ENCODE measurements at regions not wholly inside any gene's neighbourhood (a gene's known extent, or its start where the extent isn't known, plus 50 kb on each side); places are given as distances from the start of the nearest gene placed in this dataset.

GRCh38 chr10:20417791-20418190 lies 479.3 kb downstream of the NEBL start:
- Histone ChIP-seq H3K9me3 (no peaks in the 10 kb centered on the region), H3K4me1 (no peaks in the 10 kb centered on the region), H3K27me3 (no peaks in the 10 kb centered on the region), H3K36me3 (no peaks in the 10 kb centered on the region), H3K27ac (no peak overlapping the region), H3K4me3 (no peak overlapping the region)
- FAIRE-seq = no peak
- 69 to 80% methylated on average over 3 of the region's 3 CpGs for WGBS, 2 donors
- intact Hi-C loops (cut with DNase I) = no loop called here
- no peak for ATAC-seq
- DNase-seq = no peak
- no peak for TF ChIP-seq CTCF (IDR thresholded peaks at IDR 0.05)

- Histone ChIP-seq H3K4me1 (no peaks in the 10 kb centered on the region), H3K9me3 (no peaks in the 10 kb centered on the region), H3K36me3 (no peaks in the 10 kb centered on the region), H3K4me3 (no peak overlapping the region), H3K27me3 (no peaks in the 10 kb centered on the region), H3K27ac (no peak overlapping the region)
- TF ChIP-seq CTCF (IDR thresholded peaks at IDR 0.05) = no peak
- intact Hi-C loops (cut with DNase I) = no loop called here
- ATAC-seq (no peak), DNase-seq (no peak), FAIRE-seq (no peak)
- 48 to 81% methylated on average over 2 of the region's 2 CpGs for WGBS, 2 donors
Measured at GRCh38 chr10:20415684-20416083, 481.4 kb downstream of the NEBL start.

- ATAC-seq (no peak), DNase-seq (no peak), FAIRE-seq (no peak)
- no peak overlapping the region for H3K27ac ChIP-seq
- no peaks in the 10 kb centered on the region for H3K9me3 ChIP-seq
- no peak overlapping the region for H3K4me3 ChIP-seq
- H3K27me3 ChIP-seq = no peaks in the 10 kb centered on the region
- no peak for TF ChIP-seq CTCF (IDR thresholded peaks at IDR 0.05)
- no peaks in the 10 kb centered on the region for H3K4me1 ChIP-seq
- intact Hi-C loops (cut with DNase I) = no loop called here
- H3K36me3 ChIP-seq = no peaks in the 10 kb centered on the region
Measured at GRCh38 chr10:20407357-20407756, 489.8 kb downstream of the NEBL start.

GRCh38 chr10:20406281-20407104 lies 490.6 kb downstream of the NEBL start:
- intact Hi-C loops (cut with DNase I) = no loop called here
- DNase-seq = no peak
- ATAC-seq = no peak
- Histone ChIP-seq H3K4me1 (no peaks in the 10 kb centered on the region), H3K9me3 (no peaks in the 10 kb centered on the region), H3K4me3 (no peak overlapping the region), H3K36me3 (no peaks in the 10 kb centered on the region), H3K27ac (no peak overlapping the region), H3K27me3 (no peaks in the 10 kb centered on the region)
- 51 to 66% methylated on average over 6 of the region's 6 CpGs for WGBS, 2 donors
- TF ChIP-seq CTCF (IDR thresholded peaks at IDR 0.05) = no peak
- FAIRE-seq = no peak

- Histone ChIP-seq H3K4me3 (no peak overlapping the region), H3K36me3 (no peaks in the 10 kb centered on the region), H3K27ac (no peak overlapping the region), H3K4me1 (no peaks in the 10 kb centered on the region), H3K27me3 (no peaks in the 10 kb centered on the region), H3K9me3 (no peaks in the 10 kb centered on the region)
- 41 to 49% methylated on average over 4 of the region's 4 CpGs for WGBS, 2 donors
- FAIRE-seq (no peak), DNase-seq (no peak), ATAC-seq (no peak)
- no peak for TF ChIP-seq CTCF (IDR thresholded peaks at IDR 0.05)
- intact Hi-C loops (cut with DNase I) = no loop called here
Measured at GRCh38 chr10:20405761-20406160, 491.4 kb downstream of the NEBL start.

All from pancreas (tissue), 10 donors.